Activated CD8-positive, alpha-beta T cell treated with anti-CD3 and anti-CD28 coated beads for 36 hours (primary cell): ENCODE measurements at regions not wholly inside any gene's neighbourhood (a gene's known extent, or its start where the extent isn't known, plus 50 kb on each side); places are given as distances from the start of the nearest gene placed in this dataset.

Experiments
- ATAC-seq: fragments of 200-7000 bp; cut with Tn5 transposase; one replicate; pipeline ENCODE4 v1.10.0; 2021; ENCODE audit warnings: mild to moderate bottlenecking, moderate library complexity
- CTCF ChIA-PET: fragments of 350-600 bp; sonication (Branson Sonifier 250); formaldehyde crosslinking; loops from one replicate; lab custom pipeline; 2021; ENCODE audit warnings: antibody characterized with exemption; lab: Charles Lee
- POLR2A ChIA-PET: fragments of 350-600 bp; sonication (Branson Sonifier 250); formaldehyde crosslinking; loops from one replicate; lab custom pipeline; 2021; ENCODE audit warnings: antibody characterized with exemption; lab: Charles Lee
- DNase-seq: peaks from one replicate; pipeline ENCODE4 v3.0.0-alpha.2; 2020
- H3K27ac Mint-ChIP-seq: one replicate; pipeline ENCODE4 v1.8.0; 2021; ENCODE audit warnings: mild to moderate bottlenecking, mixed read lengths
- H3K27me3 Mint-ChIP-seq: one replicate; pipeline ENCODE4 v1.8.0; 2021; ENCODE audit warnings: mixed read lengths
- H3K36me3 Mint-ChIP-seq: one replicate; pipeline ENCODE4 v1.8.0; 2021; ENCODE audit warnings: low read depth, mixed read lengths
- H3K4me1 Mint-ChIP-seq: one replicate; pipeline ENCODE4 v1.8.0; 2021; ENCODE audit warnings: low read depth, mixed read lengths
- H3K4me3 Mint-ChIP-seq: one replicate; pipeline ENCODE4 v1.8.0; 2021; ENCODE audit warnings: mild to moderate bottlenecking, moderate library complexity, mixed read lengths
- H3K9me3 Mint-ChIP-seq: one replicate; pipeline ENCODE4 v1.8.0; 2021; ENCODE audit warnings: mixed read lengths
- CTCF ChIP-seq: fragments of 200-600 bp; IDR thresholded peaks from one replicate; pipeline ENCODE4 v1.8.0; 2022; ENCODE audit warnings: antibody characterized with exemption, mild to moderate bottlenecking
- intact Hi-C: fragments of 100-400 bp; cut with micrococcal nuclease; formaldehyde crosslinking; loops from one replicate; pipeline ENCODE4 v1.10.0; 2022

- TF ChIP-seq CTCF = no peak
- H3K27me3 Mint-ChIP-seq = peaks cover 1% of the 10 kb centered on the region
- H3K4me3 Mint-ChIP-seq = no peak overlapping the region
- no peak overlapping the region for H3K27ac Mint-ChIP-seq
- no peaks in the 10 kb centered on the region for H3K36me3 Mint-ChIP-seq
- no peaks in the 10 kb centered on the region for H3K9me3 Mint-ChIP-seq
- H3K4me1 Mint-ChIP-seq = peaks cover 6% of the 10 kb centered on the region
- CTCF ChIA-PET = interaction anchor here (1.6 kb wide), 1 partner anchor 205 kb away, joined by 3 read pairs; no protein-coding TSS in a partner anchor
- ATAC-seq = no peak
- DNase-seq = no peak
- POLR2A ChIA-PET = no interaction called here
- intact Hi-C loops = no loop called here
Observed at GRCh38 chr10:27451054-27451453, 53.0 kb upstream of the RAB18 start.

- peaks cover 6% of the 10 kb centered on the region for H3K4me1 Mint-ChIP-seq
- no peak for DNase-seq
- ATAC-seq = no peak
- POLR2A ChIA-PET = no interaction called here
- H3K36me3 Mint-ChIP-seq = no peaks in the 10 kb centered on the region
- CTCF ChIA-PET = no interaction called here
- no peak overlapping the region for H3K27ac Mint-ChIP-seq
- no peaks in the 10 kb centered on the region for H3K27me3 Mint-ChIP-seq
- H3K4me3 Mint-ChIP-seq = no peak overlapping the region
- H3K9me3 Mint-ChIP-seq = no peaks in the 10 kb centered on the region
- intact Hi-C loops = no loop called here
- no peak for TF ChIP-seq CTCF
Observed at GRCh38 chr10:27450225-27450624, 53.9 kb upstream of the RAB18 start.

- H3K27me3 Mint-ChIP-seq = no peaks in the 10 kb centered on the region
- no peak for DNase-seq
- ChIA-PET CTCF (no interaction called here), POLR2A (no interaction called here)
- H3K4me3 Mint-ChIP-seq = no peak overlapping the region
- ATAC-seq = no peak
- no peak for TF ChIP-seq CTCF
- H3K4me1 Mint-ChIP-seq = peaks cover 6% of the 10 kb centered on the region
- intact Hi-C loops = loop anchor here (5.0 kb wide), 1 partner anchor 208 kb away; no protein-coding TSS in a partner anchor
- H3K9me3 Mint-ChIP-seq = no peaks in the 10 kb centered on the region
- no peaks in the 10 kb centered on the region for H3K36me3 Mint-ChIP-seq
- no peak overlapping the region for H3K27ac Mint-ChIP-seq
Observed at GRCh38 chr10:27449571-27449970, 54.5 kb upstream of the RAB18 start.

- H3K4me1 Mint-ChIP-seq = peaks cover 6% of the 10 kb centered on the region
- H3K4me3 Mint-ChIP-seq = no peak overlapping the region
- H3K27me3 Mint-ChIP-seq = no peaks in the 10 kb centered on the region
- no peak for TF ChIP-seq CTCF
- DNase-seq (no peak), ATAC-seq (no peak)
- H3K9me3 Mint-ChIP-seq = no peaks in the 10 kb centered on the region
- H3K36me3 Mint-ChIP-seq = no peaks in the 10 kb centered on the region
- no peak overlapping the region for H3K27ac Mint-ChIP-seq
- ChIA-PET CTCF (no interaction called here), POLR2A (no interaction called here)
- intact Hi-C loops = loop anchor here (5.0 kb wide), 1 partner anchor 208 kb away; no protein-coding TSS in a partner anchor
Observed at GRCh38 chr10:27448921-27449320, 55.2 kb upstream of the RAB18 start.

- no peak overlapping the region for H3K4me3 Mint-ChIP-seq
- no peak overlapping the region for H3K27ac Mint-ChIP-seq
- POLR2A ChIA-PET = interaction anchor here (0.6 kb wide), 1 partner anchor 164 kb away, joined by 3 read pairs; no protein-coding TSS in a partner anchor
- CTCF ChIA-PET = interaction anchor here (0.8 to 2.4 kb wide), 6 partner anchors 12 to 794 kb away, joined by 3 to 12 read pairs (median 4); partner anchors contain the start of gene RAB18
- ATAC-seq (no peak), DNase-seq (no peak)
- no peaks in the 10 kb centered on the region for H3K9me3 Mint-ChIP-seq
- H3K4me1 Mint-ChIP-seq = peaks cover 6% of the 10 kb centered on the region
- no peak for TF ChIP-seq CTCF
- no peaks in the 10 kb centered on the region for H3K36me3 Mint-ChIP-seq
- H3K27me3 Mint-ChIP-seq = no peaks in the 10 kb centered on the region
- intact Hi-C loops = loop anchor here (5.0 kb wide), 1 partner anchor 210 kb away; no protein-coding TSS in a partner anchor
Observed at GRCh38 chr10:27447540-27447939, 56.6 kb upstream of the RAB18 start.
